GM10248 (cell line): ENCODE measurements at regions not wholly inside any gene's neighbourhood (a gene's known extent, or its start where the extent isn't known, plus 50 kb on each side); places are given as distances from the start of the nearest gene placed in this dataset.
A peak's percentile ranks its signal among the peaks of the same experiment; 100 is the strongest.

ENCODE experiments used
- CTCF ChIA-PET: fragments of 300-600 bp; sonication (Branson Sonifier 250); formaldehyde crosslinking; extraction: SDS; loops from one replicate; lab custom pipeline; 2021; ENCODE audit warnings: antibody characterized with exemption; lab: Yijun Ruan, JAX
- POLR2A ChIA-PET: fragments of 350-650 bp; sonication (Branson Sonifier 250); formaldehyde crosslinking; extraction: SDS; loops from one replicate; lab custom pipeline; 2020; ENCODE audit warnings: antibody characterized with exemption; lab: Yijun Ruan, JAX
- DNase-seq: peaks from one replicate; pipeline ENCODE4 v3.0.0; 2012; ENCODE audit errors: extremely low spot score
- TF ChIP-seq, protein P1 (sequence below): IDR thresholded peaks from 2 replicates; pipeline ENCODE4 v1.5.1; 2012; ENCODE audit warnings: mild to moderate bottlenecking, low read depth; ENCODE audit errors: extremely low read depth, missing control alignments, control extremely low read depth

DNA sequence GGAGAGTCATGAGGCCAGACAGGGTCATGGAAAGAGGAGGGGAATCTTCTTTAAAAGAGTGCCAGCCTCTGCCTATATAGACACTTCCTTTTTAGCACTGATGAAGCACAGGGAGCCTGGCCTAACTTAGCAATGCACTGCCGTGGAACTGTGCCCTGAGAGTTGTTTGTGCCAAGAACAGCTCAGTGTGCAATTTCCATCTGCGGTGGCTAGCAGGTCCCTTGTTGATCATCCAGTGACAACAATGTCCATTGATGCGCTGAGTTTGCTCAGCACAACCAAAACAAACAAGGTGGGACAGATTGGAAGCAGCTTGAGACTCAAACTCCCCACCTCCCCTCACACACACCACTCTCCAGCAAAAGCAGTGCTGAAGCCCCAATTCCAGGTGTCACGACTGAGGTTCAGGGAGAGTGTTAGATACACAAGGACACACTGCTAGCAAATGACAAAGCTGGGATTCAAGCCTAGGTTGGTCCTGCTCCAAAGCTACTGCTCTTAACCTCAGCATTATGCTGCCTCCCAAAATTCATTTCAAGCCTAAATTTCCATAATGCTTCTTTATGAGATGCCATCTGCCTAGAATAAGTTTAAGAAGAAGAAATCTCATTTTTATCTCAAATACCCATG lies 316.6 kb upstream of the UBE2E2 start:
- DNase-seq, result no peak
- ChIA-PET CTCF (interaction anchor here (1.2 to 2.9 kb wide), 4 partner anchors 10 to 323 kb away, joined by 3 to 12 read pairs (median 4); no protein-coding TSS in a partner anchor), POLR2A (no interaction called here)
- TF ChIP-seq, protein P1, sequence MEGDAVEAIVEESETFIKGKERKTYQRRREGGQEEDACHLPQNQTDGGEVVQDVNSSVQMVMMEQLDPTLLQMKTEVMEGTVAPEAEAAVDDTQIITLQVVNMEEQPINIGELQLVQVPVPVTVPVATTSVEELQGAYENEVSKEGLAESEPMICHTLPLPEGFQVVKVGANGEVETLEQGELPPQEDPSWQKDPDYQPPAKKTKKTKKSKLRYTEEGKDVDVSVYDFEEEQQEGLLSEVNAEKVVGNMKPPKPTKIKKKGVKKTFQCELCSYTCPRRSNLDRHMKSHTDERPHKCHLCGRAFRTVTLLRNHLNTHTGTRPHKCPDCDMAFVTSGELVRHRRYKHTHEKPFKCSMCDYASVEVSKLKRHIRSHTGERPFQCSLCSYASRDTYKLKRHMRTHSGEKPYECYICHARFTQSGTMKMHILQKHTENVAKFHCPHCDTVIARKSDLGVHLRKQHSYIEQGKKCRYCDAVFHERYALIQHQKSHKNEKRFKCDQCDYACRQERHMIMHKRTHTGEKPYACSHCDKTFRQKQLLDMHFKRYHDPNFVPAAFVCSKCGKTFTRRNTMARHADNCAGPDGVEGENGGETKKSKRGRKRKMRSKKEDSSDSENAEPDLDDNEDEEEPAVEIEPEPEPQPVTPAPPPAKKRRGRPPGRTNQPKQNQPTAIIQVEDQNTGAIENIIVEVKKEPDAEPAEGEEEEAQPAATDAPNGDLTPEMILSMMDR, result no peak

DNA sequence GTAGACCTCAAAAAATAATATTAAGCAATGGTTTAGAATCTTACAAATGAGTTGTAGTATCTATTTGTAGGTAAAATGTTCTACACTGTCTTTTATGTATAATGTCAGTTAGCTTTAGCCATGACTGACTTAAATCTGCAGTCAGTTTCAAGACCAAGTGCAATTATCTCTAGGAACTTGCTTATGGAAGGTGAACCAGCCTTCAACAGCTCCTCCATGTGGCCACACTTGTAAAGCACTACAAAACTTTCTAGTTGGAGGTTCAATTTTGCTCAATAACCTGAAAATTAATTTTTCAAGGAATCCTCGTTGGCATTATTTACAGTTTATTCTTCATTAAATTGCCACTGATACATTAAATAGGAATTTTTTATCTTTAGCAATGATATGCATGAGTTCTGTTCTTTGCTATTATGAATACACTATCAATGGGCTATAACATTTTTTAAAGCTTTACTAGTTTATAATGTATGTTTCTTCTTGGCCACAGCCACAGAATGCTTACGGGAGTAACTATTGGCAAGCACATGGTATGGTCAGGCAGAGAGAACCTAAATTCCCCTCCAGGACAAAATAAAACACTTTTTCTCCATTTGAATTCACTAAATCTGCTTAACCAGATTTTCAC lies 315.3 kb upstream of the UBE2E2 start:
- POLR2A ChIA-PET, result no interaction called here
- TF ChIP-seq, protein P1, result peak; percentile 27

DNA sequence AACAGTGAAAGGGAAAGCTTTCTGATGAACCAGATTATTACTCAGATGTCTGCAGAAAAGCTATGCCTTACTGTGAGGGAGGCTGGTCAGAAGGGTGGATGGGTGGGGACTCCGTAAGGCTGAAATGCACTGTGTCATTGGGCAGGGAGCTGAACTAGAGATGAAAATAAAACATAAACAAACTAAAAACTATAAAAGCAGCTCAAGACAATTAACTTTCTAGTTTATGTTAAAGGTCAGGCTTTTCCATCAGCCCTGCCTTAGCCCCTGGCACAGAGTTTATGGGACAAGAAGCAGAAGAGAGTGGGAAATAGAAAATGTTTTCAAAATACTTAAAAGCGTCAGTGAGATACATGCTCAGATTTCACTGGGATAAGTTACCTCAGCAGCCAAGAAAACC lies 310.0 kb upstream of the UBE2E2 start:
- DNase-seq, result no peak
- TF ChIP-seq, protein P1, result no peak
- POLR2A ChIA-PET, result interaction anchor here (0.6 kb wide), 1 partner anchor 514 kb away, joined by 4 read pairs; no protein-coding TSS in a partner anchor
- CTCF ChIA-PET, result interaction anchor here (1.1 to 1.2 kb wide), 2 partner anchors 9 to 23 kb away, joined by 4 to 5 read pairs; no protein-coding TSS in a partner anchor

More for the DNA sequence above, 315.3 kb upstream of the UBE2E2 start:
- CTCF ChIA-PET, result interaction anchor here (1.1 to 2.9 kb wide), 5 partner anchors 9 to 324 kb away, joined by 3 to 12 read pairs (median 3); no protein-coding TSS in a partner anchor
- DNase-seq, result no peak

DNA sequence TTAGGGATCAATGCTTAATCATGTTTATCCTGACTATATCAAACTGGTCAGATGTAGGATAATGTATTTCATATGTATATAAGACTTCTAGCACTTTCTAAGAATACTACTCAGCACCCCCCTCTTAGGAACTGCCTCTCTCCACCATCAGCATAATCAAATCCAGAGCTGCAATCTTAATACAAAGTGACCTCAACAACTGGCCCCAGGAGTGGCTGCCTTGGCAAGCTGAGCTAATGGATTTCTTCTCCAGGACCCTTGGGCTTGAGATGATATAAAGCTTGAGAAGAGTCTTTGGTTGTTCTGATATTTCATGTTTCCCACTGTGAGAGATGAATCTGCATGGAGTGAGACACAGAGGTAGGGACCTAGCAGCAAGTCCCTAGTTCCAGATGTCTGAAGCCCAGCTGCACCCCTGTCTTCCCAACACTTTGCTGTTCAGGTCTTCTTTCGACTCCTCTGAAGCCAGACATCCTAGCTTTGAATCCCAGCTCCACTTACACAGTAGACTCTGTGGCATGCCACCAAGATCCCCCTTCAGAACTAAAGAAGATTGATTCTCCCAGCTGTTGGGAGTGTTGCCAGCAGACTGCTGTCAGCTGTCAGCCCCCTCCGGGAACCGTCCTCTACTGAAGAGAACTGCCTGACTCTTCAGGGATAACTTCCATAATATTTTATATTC lies 309.3 kb upstream of the UBE2E2 start:
- no peak for DNase-seq
- CTCF ChIA-PET, result interaction anchor here (1.1 to 1.2 kb wide), 2 partner anchors 8 to 22 kb away, joined by 4 to 5 read pairs; no protein-coding TSS in a partner anchor
- POLR2A ChIA-PET, result interaction anchor here (0.6 kb wide), 2 partner anchors 513 to 1096 kb away, joined by 3 to 4 read pairs; no protein-coding TSS in a partner anchor
- TF ChIP-seq, protein P1, result no peak

DNA sequence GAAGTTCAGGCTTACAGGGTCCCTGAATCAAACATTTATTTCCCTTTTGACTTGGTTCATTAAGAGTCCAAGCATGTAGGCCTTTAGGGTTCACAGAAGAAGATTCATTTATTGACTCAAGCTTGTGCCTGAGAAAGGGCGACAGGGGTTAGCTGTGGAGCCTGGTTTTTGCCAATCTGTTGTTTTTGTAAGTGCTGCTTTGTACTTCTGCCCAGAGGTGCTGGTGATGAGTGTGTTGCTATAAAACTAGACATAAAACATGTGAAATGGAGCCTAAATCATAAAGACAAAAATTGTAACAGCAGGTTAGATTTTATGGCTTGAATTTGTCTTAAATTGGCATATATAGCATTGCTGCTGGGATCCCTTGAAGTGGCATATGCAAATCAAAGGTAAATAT lies 308.3 kb upstream of the UBE2E2 start:
- TF ChIP-seq, protein P1, result no peak
- DNase-seq, result no peak
- ChIA-PET POLR2A (no interaction called here), CTCF (no interaction called here)

DNA sequence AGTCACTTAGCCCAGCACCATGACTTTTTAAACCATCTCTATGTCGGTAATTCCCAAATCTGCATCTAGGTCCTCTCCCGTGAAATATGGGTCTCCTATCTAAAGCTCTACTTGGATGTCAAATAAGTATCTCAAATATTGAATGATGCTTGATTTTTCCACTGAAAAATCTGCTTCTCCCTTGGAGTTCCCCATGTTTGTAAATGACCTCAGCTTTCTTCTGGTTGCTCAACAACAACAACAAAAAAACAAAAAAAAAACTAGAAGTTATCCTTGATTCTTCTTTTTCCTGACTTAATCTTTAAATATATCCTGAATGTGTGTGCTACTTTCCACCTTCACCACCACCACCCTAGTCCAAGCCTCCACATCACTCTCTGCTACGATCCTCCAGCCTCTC lies 307.5 kb upstream of the UBE2E2 start:
- POLR2A ChIA-PET, result no interaction called here
- TF ChIP-seq, protein P1, result no peak
- no peak for DNase-seq
- CTCF ChIA-PET, result interaction anchor here (0.9 to 2.4 kb wide), 2 partner anchors 9 kb away, joined by 3 to 12 read pairs; no protein-coding TSS in a partner anchor
